GM12891 (cell line): ENCODE measurements at regions not wholly inside any gene's neighbourhood (a gene's known extent, or its start where the extent isn't known, plus 50 kb on each side); places are given as distances from the start of the nearest gene placed in this dataset.

Experiments
- PAX5 ChIP-seq: IDR thresholded peaks from 2 replicates; pipeline ENCODE4 v1.6.1; 2011; ENCODE audit warnings: low read length, moderate library complexity, mild to moderate bottlenecking; ENCODE audit not compliant: insufficient read depth, severe bottlenecking
- POLR2A ChIP-seq: IDR thresholded peaks from 2 replicates; pipeline ENCODE4 v1.6.1; 2011; ENCODE audit warnings: low read depth, low read length, control low read depth
- POLR2AphosphoS5 ChIP-seq: IDR thresholded peaks from 2 replicates; pipeline ENCODE4 v1.6.1; 2011; ENCODE audit warnings: low read depth, low read length, control low read depth
- POU2F2 ChIP-seq: IDR thresholded peaks from 2 replicates; pipeline ENCODE4 v1.6.1; 2011; ENCODE audit warnings: low read depth, mild to moderate bottlenecking, control low read depth, low read length, moderate library complexity
- SPI1 ChIP-seq: IDR thresholded peaks from 2 replicates; pipeline ENCODE4 v1.6.1; 2011; ENCODE audit warnings: low read depth, low read length, control low read depth
- TAF1 ChIP-seq: IDR thresholded peaks from 2 replicates; pipeline ENCODE4 v1.6.1; 2011; ENCODE audit warnings: low read depth, low read length, control low read depth

- no peak for TF ChIP-seq POLR2AphosphoS5
- no peak for TF ChIP-seq POLR2A
- no peak for TF ChIP-seq TAF1
- no peak for TF ChIP-seq SPI1
- no peak for TF ChIP-seq PAX5
- TF ChIP-seq POU2F2 = no peak
These were observed 215.6 kb downstream of the HAUS1 start for GRCh38 chr18:46319783-46320182.
